ENCODE measurements at regions not wholly inside any gene's neighbourhood (a gene's known extent, or its start where the extent isn't known, plus 50 kb on each side); places are given as distances from the start of the nearest gene placed in this dataset.
"Not testable (repeated sequence)": the region's sequence is repeated elsewhere in the genome, so short reads cannot be mapped to it uniquely, and the experiment has no call there.

GRCh38 chr2:87559001-87559400 is 188.9 kb upstream of the PLGLB2 start:
- H3K9me3 ChIP-seq (ENCODE audit: control insufficient read depth in 5 of 5, low read length in 5 of 5); H3K36me3 ChIP-seq (ENCODE audit: control insufficient read depth in 5 of 5, insufficient read depth in 5 of 5, low read length in 5 of 5); H3K4me1 ChIP-seq (ENCODE audit: control insufficient read depth in 5 of 5, insufficient read depth in 5 of 5, low read length in 5 of 5): not testable (repeated sequence)

GRCh38 chr2:87559735-87560134 is 188.2 kb upstream of the PLGLB2 start:
- not testable (repeated sequence) for H3K36me3 ChIP-seq (ENCODE audit: control insufficient read depth in 5 of 5, insufficient read depth in 5 of 5, low read length in 5 of 5); H3K4me1 ChIP-seq (ENCODE audit: control insufficient read depth in 5 of 5, insufficient read depth in 5 of 5, low read length in 5 of 5); H3K27ac ChIP-seq (ENCODE audit: low read depth, low read length); H3K4me3 ChIP-seq (ENCODE audit: low read depth in 1 of 5, low read length in 5 of 5); H3K9me3 ChIP-seq (ENCODE audit: control insufficient read depth in 5 of 5, low read length in 5 of 5); H3K27me3 ChIP-seq (ENCODE audit: control insufficient read depth in 5 of 5, insufficient read depth in 4 of 5, low read length in 5 of 5); H3K9ac ChIP-seq (ENCODE audit: low read length in 5 of 5)

More at GRCh38 chr2:87559001-87559400, 188.9 kb upstream of the PLGLB2 start:
- H3K4me3 ChIP-seq (ENCODE audit: low read depth in 1 of 5, low read length in 5 of 5); H3K27me3 ChIP-seq (ENCODE audit: control insufficient read depth in 5 of 5, insufficient read depth in 4 of 5, low read length in 5 of 5); H3K27ac ChIP-seq (ENCODE audit: low read depth, low read length); H3K9ac ChIP-seq (ENCODE audit: low read length in 5 of 5): not testable (repeated sequence)

GRCh38 chr2:87565116-87565515 is 182.8 kb upstream of the PLGLB2 start:
- not testable (repeated sequence) for H3K36me3 ChIP-seq (ENCODE audit: control insufficient read depth in 5 of 5, insufficient read depth in 5 of 5, low read length in 5 of 5); H3K4me1 ChIP-seq (ENCODE audit: control insufficient read depth in 5 of 5, insufficient read depth in 5 of 5, low read length in 5 of 5); H3K4me3 ChIP-seq (ENCODE audit: low read depth in 1 of 5, low read length in 5 of 5); H3K27ac ChIP-seq (ENCODE audit: low read depth, low read length); H3K27me3 ChIP-seq (ENCODE audit: control insufficient read depth in 5 of 5, insufficient read depth in 4 of 5, low read length in 5 of 5); H3K9me3 ChIP-seq (ENCODE audit: control insufficient read depth in 5 of 5, low read length in 5 of 5); H3K9ac ChIP-seq (ENCODE audit: low read length in 5 of 5)

GRCh38 chr2:87566531-87566930 is 181.4 kb upstream of the PLGLB2 start:
- H3K9me3 ChIP-seq (ENCODE audit: control insufficient read depth in 5 of 5, low read length in 5 of 5); H3K9ac ChIP-seq (ENCODE audit: low read length in 5 of 5); H3K4me3 ChIP-seq (ENCODE audit: low read depth in 1 of 5, low read length in 5 of 5); H3K27me3 ChIP-seq (ENCODE audit: control insufficient read depth in 5 of 5, insufficient read depth in 4 of 5, low read length in 5 of 5); H3K4me1 ChIP-seq (ENCODE audit: control insufficient read depth in 5 of 5, insufficient read depth in 5 of 5, low read length in 5 of 5); H3K27ac ChIP-seq (ENCODE audit: low read depth, low read length); H3K36me3 ChIP-seq (ENCODE audit: control insufficient read depth in 5 of 5, insufficient read depth in 5 of 5, low read length in 5 of 5): not testable (repeated sequence)

GRCh38 chr2:87567093-87567492 is 180.8 kb upstream of the PLGLB2 start:
- not testable (repeated sequence) for H3K27ac ChIP-seq (ENCODE audit: low read depth, low read length); H3K36me3 ChIP-seq (ENCODE audit: control insufficient read depth in 5 of 5, insufficient read depth in 5 of 5, low read length in 5 of 5); H3K27me3 ChIP-seq (ENCODE audit: control insufficient read depth in 5 of 5, insufficient read depth in 4 of 5, low read length in 5 of 5); H3K4me1 ChIP-seq (ENCODE audit: control insufficient read depth in 5 of 5, insufficient read depth in 5 of 5, low read length in 5 of 5); H3K9me3 ChIP-seq (ENCODE audit: control insufficient read depth in 5 of 5, low read length in 5 of 5); H3K9ac ChIP-seq (ENCODE audit: low read length in 5 of 5); H3K4me3 ChIP-seq (ENCODE audit: low read depth in 1 of 5, low read length in 5 of 5)

- H3K27ac ChIP-seq (ENCODE audit: low read depth, low read length); H3K4me1 ChIP-seq (ENCODE audit: control insufficient read depth in 5 of 5, insufficient read depth in 5 of 5, low read length in 5 of 5); H3K9ac ChIP-seq (ENCODE audit: low read length in 5 of 5); H3K9me3 ChIP-seq (ENCODE audit: control insufficient read depth in 5 of 5, low read length in 5 of 5); H3K27me3 ChIP-seq (ENCODE audit: control insufficient read depth in 5 of 5, insufficient read depth in 4 of 5, low read length in 5 of 5); H3K36me3 ChIP-seq (ENCODE audit: control insufficient read depth in 5 of 5, insufficient read depth in 5 of 5, low read length in 5 of 5); H3K4me3 ChIP-seq (ENCODE audit: low read depth in 1 of 5, low read length in 5 of 5): not testable (repeated sequence)
These were observed 180.0 kb upstream of the PLGLB2 start for GRCh38 chr2:87567912-87568311.

- not testable (repeated sequence) for H3K9me3 ChIP-seq (ENCODE audit: control insufficient read depth in 5 of 5, low read length in 5 of 5); H3K9ac ChIP-seq (ENCODE audit: low read length in 5 of 5); H3K4me3 ChIP-seq (ENCODE audit: low read depth in 1 of 5, low read length in 5 of 5); H3K27me3 ChIP-seq (ENCODE audit: control insufficient read depth in 5 of 5, insufficient read depth in 4 of 5, low read length in 5 of 5); H3K36me3 ChIP-seq (ENCODE audit: control insufficient read depth in 5 of 5, insufficient read depth in 5 of 5, low read length in 5 of 5); H3K27ac ChIP-seq (ENCODE audit: low read depth, low read length); H3K4me1 ChIP-seq (ENCODE audit: control insufficient read depth in 5 of 5, insufficient read depth in 5 of 5, low read length in 5 of 5)
These were observed 179.2 kb upstream of the PLGLB2 start for GRCh38 chr2:87568554-87569278.

- H3K9ac ChIP-seq (ENCODE audit: low read length in 5 of 5); H3K27me3 ChIP-seq (ENCODE audit: control insufficient read depth in 5 of 5, insufficient read depth in 4 of 5, low read length in 5 of 5); H3K9me3 ChIP-seq (ENCODE audit: control insufficient read depth in 5 of 5, low read length in 5 of 5); H3K36me3 ChIP-seq (ENCODE audit: control insufficient read depth in 5 of 5, insufficient read depth in 5 of 5, low read length in 5 of 5); H3K4me1 ChIP-seq (ENCODE audit: control insufficient read depth in 5 of 5, insufficient read depth in 5 of 5, low read length in 5 of 5); H3K27ac ChIP-seq (ENCODE audit: low read depth, low read length); H3K4me3 ChIP-seq (ENCODE audit: low read depth in 1 of 5, low read length in 5 of 5): not testable (repeated sequence)
These were observed 178.0 kb upstream of the PLGLB2 start for GRCh38 chr2:87569689-87570397.

GRCh38 chr2:87571889-87572465 is 175.9 kb upstream of the PLGLB2 start:
- not testable (repeated sequence) for H3K9me3 ChIP-seq (ENCODE audit: control insufficient read depth in 5 of 5, low read length in 5 of 5); H3K36me3 ChIP-seq (ENCODE audit: control insufficient read depth in 5 of 5, insufficient read depth in 5 of 5, low read length in 5 of 5); H3K27ac ChIP-seq (ENCODE audit: low read depth, low read length); H3K4me1 ChIP-seq (ENCODE audit: control insufficient read depth in 5 of 5, insufficient read depth in 5 of 5, low read length in 5 of 5); H3K9ac ChIP-seq (ENCODE audit: low read length in 5 of 5); H3K27me3 ChIP-seq (ENCODE audit: control insufficient read depth in 5 of 5, insufficient read depth in 4 of 5, low read length in 5 of 5); H3K4me3 ChIP-seq (ENCODE audit: low read depth in 1 of 5, low read length in 5 of 5)

- not testable (repeated sequence) for H3K4me3 ChIP-seq (ENCODE audit: low read depth in 1 of 5, low read length in 5 of 5); H3K9ac ChIP-seq (ENCODE audit: low read length in 5 of 5); H3K9me3 ChIP-seq (ENCODE audit: control insufficient read depth in 5 of 5, low read length in 5 of 5); H3K36me3 ChIP-seq (ENCODE audit: control insufficient read depth in 5 of 5, insufficient read depth in 5 of 5, low read length in 5 of 5); H3K4me1 ChIP-seq (ENCODE audit: control insufficient read depth in 5 of 5, insufficient read depth in 5 of 5, low read length in 5 of 5); H3K27me3 ChIP-seq (ENCODE audit: control insufficient read depth in 5 of 5, insufficient read depth in 4 of 5, low read length in 5 of 5); H3K27ac ChIP-seq (ENCODE audit: low read depth, low read length)
These were observed 175.0 kb upstream of the PLGLB2 start for GRCh38 chr2:87572906-87573305.

All from subcutaneous abdominal adipose tissue (tissue), 5 donors.